Right lobe of liver (tissue), 4 donors: ENCODE measurements at regions not wholly inside any gene's neighbourhood (a gene's known extent, or its start where the extent isn't known, plus 50 kb on each side); places are given as distances from the start of the nearest gene placed in this dataset.

Experiments
- CTCF ChIP-seq, 4 donors: fragments of 200-600 bp in 3 of 4; fragments of 450-650 bp in 1 of 4; IDR thresholded peaks; one replicate each; pipeline versions ENCODE4 v1.5.1 to v1.8.0; 2016 to 2022; ENCODE audit warnings: antibody characterized with exemption in 4 of 4, mild to moderate bottlenecking in 2 of 4
- POLR2A ChIP-seq: fragments of 450-650 bp; IDR thresholded peaks from one replicate; pipeline ENCODE4 v1.6.1; 2017; ENCODE audit warnings: antibody characterized with exemption, mild to moderate bottlenecking
- donor health status: DM: no; HTN: no; CAD: no.
- donor health status: DM: no; HTN: no; CAD: no.
- donor health status: DM: no; HTN: yes; CAD: no.

- TF ChIP-seq CTCF (IDR thresholded peaks at IDR 0.05) (no peak), POLR2A (no peak)
These were observed 52.6 kb upstream of the RNU6ATAC start for GRCh38 chr9:134216961-134217360.
